Progenitor cell of endocrine pancreas (in vitro differentiated cells): ENCODE measurements at regions not wholly inside any gene's neighbourhood (a gene's known extent, or its start where the extent isn't known, plus 50 kb on each side); places are given as distances from the start of the nearest gene placed in this dataset.
"Not testable (repeated sequence)": the region's sequence is repeated elsewhere in the genome, so short reads cannot be mapped to it uniquely, and the experiment has no call there.

Source experiments
- DNase-seq: peaks from one replicate; pipeline ENCODE4 v3.0.0; 2021; ENCODE audit warnings: low spot score; ENCODE audit not compliant: unreplicated experiment
- H3K27ac Mint-ChIP-seq: 2 replicates; pipeline ENCODE4 v1.8.0; 2021; ENCODE audit warnings: mild to moderate bottlenecking, moderate library complexity, mixed read lengths
- H3K27me3 Mint-ChIP-seq: 2 replicates; pipeline ENCODE4 v1.8.0; 2021; ENCODE audit warnings: mixed read lengths
- H3K36me3 Mint-ChIP-seq: 2 replicates; pipeline ENCODE4 v1.8.0; 2022; ENCODE audit warnings: mixed read lengths; ENCODE audit not compliant: insufficient read depth
- H3K4me1 Mint-ChIP-seq: 2 replicates; pipeline ENCODE4 v1.8.0; 2021; ENCODE audit warnings: low read depth, mixed read lengths
- H3K4me3 Mint-ChIP-seq: 2 replicates; pipeline ENCODE4 v1.8.0; 2021; ENCODE audit warnings: low read depth, mild to moderate bottlenecking, moderate library complexity, mixed read lengths
- H3K9me3 Mint-ChIP-seq: 2 replicates; pipeline ENCODE4 v1.8.0; 2021; ENCODE audit warnings: low read depth, mixed read lengths
- CTCF ChIP-seq: fragments of 200-600 bp; sonication (generic); IDR thresholded peaks from one replicate; pipeline ENCODE4 v1.5.0; 2021; ENCODE audit warnings: antibody characterized with exemption, mild to moderate bottlenecking; ENCODE audit not compliant: unreplicated experiment

- no peak for TF ChIP-seq CTCF
- Mint-ChIP-seq H3K9me3 (no peaks in the 10 kb centered on the region), H3K27me3 (peaks cover 3% of the 10 kb centered on the region), H3K36me3 (no peaks in the 10 kb centered on the region), H3K27ac (no peak overlapping the region), H3K4me3 (no peak overlapping the region), H3K4me1 (peaks cover 17% of the 10 kb centered on the region)
- no peak for DNase-seq
These were observed 226.4 kb upstream of the SERP2 start for GRCh38 chr13:44147233-44147632.

- DNase-seq, result no peak
- H3K27me3 Mint-ChIP-seq, result peaks cover 3% of the 10 kb centered on the region
- no peaks in the 10 kb centered on the region for H3K36me3 Mint-ChIP-seq
- no peak overlapping the region for H3K4me3 Mint-ChIP-seq
- no peaks in the 10 kb centered on the region for H3K9me3 Mint-ChIP-seq
- H3K4me1 Mint-ChIP-seq, result peaks cover 18% of the 10 kb centered on the region
- H3K27ac Mint-ChIP-seq, result no peak overlapping the region
- no peak for TF ChIP-seq CTCF
These were observed 226.0 kb upstream of the SERP2 start for GRCh38 chr13:44147648-44148047.

GRCh38 chr13:44148159-44148914 is 225.3 kb upstream of the SERP2 start:
- peaks cover under 1% of the 10 kb centered on the region for H3K27me3 Mint-ChIP-seq
- DNase-seq, result no peak
- H3K4me3 Mint-ChIP-seq, result no peak overlapping the region
- peaks cover 22% of the 10 kb centered on the region for H3K4me1 Mint-ChIP-seq
- H3K9me3 Mint-ChIP-seq, result no peaks in the 10 kb centered on the region
- no peak for TF ChIP-seq CTCF
- no peaks in the 10 kb centered on the region for H3K36me3 Mint-ChIP-seq
- H3K27ac Mint-ChIP-seq, result no peak overlapping the region

DNA sequence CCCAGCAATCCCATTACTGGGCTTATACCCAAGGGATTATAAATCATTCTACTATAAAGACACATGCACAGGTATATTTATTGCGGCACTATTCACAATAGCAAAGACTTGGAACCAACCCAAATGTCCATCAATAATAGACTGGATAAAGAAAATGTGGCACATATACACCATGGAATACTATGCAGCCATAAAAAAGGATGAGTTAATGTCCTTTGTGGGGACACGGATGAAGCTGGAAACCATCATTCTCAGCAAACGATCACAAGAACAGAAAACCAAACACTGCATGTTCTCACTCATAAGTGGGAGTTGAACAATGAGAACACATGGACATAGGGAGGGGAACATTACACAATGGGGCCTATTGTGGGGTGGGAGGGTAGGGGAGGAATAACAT is 224.4 kb upstream of the SERP2 start:
- H3K27ac Mint-ChIP-seq, H3K9me3 Mint-ChIP-seq, H3K27me3 Mint-ChIP-seq, H3K36me3 Mint-ChIP-seq, H3K4me3 Mint-ChIP-seq, DNase-seq: not testable (repeated sequence)
- H3K4me1 Mint-ChIP-seq, result peaks cover 23% of the 10 kb centered on the region

DNA sequence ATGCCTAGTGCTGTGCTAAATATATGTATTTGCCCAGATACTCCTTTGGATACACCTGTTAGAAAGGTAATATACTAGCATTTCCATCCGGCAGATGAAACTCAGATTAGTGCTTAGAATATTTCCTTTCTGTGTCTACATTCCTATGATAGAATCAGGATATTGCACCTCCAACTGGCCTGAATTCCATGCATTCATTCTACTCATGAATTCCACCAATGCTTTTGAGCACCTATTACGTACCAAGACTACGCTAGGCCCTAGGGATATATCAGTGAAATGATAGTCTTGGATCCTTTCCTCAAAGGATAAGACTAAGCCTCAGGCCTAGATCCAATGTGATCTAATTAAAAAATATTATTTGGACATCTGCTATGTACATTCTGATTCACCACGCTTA is 223.8 kb upstream of the SERP2 start:
- H3K27ac Mint-ChIP-seq, result no peak overlapping the region
- no peaks in the 10 kb centered on the region for H3K27me3 Mint-ChIP-seq
- DNase-seq, result no peak
- H3K9me3 Mint-ChIP-seq, result no peaks in the 10 kb centered on the region
- no peak for TF ChIP-seq CTCF
- peaks cover 23% of the 10 kb centered on the region for H3K4me1 Mint-ChIP-seq
- H3K36me3 Mint-ChIP-seq, result no peaks in the 10 kb centered on the region
- no peak overlapping the region for H3K4me3 Mint-ChIP-seq

DNA sequence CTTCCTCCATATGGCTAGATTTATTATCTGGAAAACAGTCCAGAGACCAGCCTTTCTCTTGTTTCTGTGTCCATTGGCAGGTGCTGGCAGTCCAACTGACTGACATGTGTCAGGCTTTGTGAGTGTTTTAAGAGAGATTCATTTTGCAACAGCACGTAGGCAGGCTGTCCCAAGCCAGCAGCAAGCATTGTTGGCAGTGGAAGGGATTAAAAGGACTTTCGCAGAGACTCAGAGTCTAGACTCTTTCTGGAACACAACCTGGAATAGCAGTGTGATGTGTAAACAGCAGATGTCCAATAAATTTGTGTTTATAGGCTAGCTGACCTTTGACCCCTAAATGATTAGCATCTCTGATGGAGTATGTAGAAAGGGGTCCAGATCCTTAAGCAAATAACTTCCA is 222.2 kb upstream of the SERP2 start:
- no peak for DNase-seq
- TF ChIP-seq CTCF, result no peak
- Mint-ChIP-seq H3K4me3 (no peak overlapping the region), H3K36me3 (no peaks in the 10 kb centered on the region), H3K27me3 (peaks cover 5% of the 10 kb centered on the region), H3K4me1 (peaks cover 28% of the 10 kb centered on the region), H3K9me3 (no peaks in the 10 kb centered on the region), H3K27ac (no peak overlapping the region)
